Endothelial cell of umbilical vein (primary cell): ENCODE measurements at regions not wholly inside any gene's neighbourhood (a gene's known extent, or its start where the extent isn't known, plus 50 kb on each side); places are given as distances from the start of the nearest gene placed in this dataset.

Source experiments
- BruUV-seq: library from RNA; stranded (reverse); fragments of 400-500 nt; replicated peaks from 2 replicates; lab custom pipeline; 2021; lab: Mats Ljungman, UMichigan
- CTCF ChIA-PET: fragments of 300-600, 350-600 bp; sonication (Branson Sonifier 250); formaldehyde crosslinking; loops from one replicate; lab custom pipeline; 2021; ENCODE audit warnings: antibody characterized with exemption, inconsistent platforms; lab: Charles Lee
- POLR2A ChIA-PET: fragments of 300-600, 350-600 bp; sonication (Branson Sonifier 250); formaldehyde crosslinking; loops from one replicate; lab custom pipeline; 2021; ENCODE audit warnings: antibody characterized with exemption, inconsistent platforms; lab: Charles Lee
- DNase-seq: peaks from one replicate; pipeline ENCODE4 v3.0.0-alpha.2; 2011; ENCODE audit warnings: low read depth, low spot score
- FAIRE-seq: peaks from 2 replicates; lab custom pipeline; 2011; peaks lifted over from hg19 to GRCh38; lab: Jason Lieb, UNC
- H2AFZ ChIP-seq: 2 replicates; pipeline ENCODE4 v1.6.0; 2012; ENCODE audit warnings: low read depth, low read length, control low read depth, inconsistent platforms
- H3K27ac ChIP-seq: 2 replicates; pipeline ENCODE4 v1.5.1; 2011; ENCODE audit warnings: low read depth, mild to moderate bottlenecking, control low read depth, low read length, moderate library complexity; ENCODE audit not compliant: insufficient read depth
- H3K27me3 ChIP-seq, 2 experiments: 2 replicates each; pipeline versions ENCODE4 v1.6.0 to v1.6.1; 2011; ENCODE audit warnings: low read length in 2 of 2, mixed read lengths in 1 of 2; ENCODE audit not compliant: control insufficient read depth in 2 of 2, insufficient read depth in 2 of 2
- H3K36me3 ChIP-seq, 2 experiments: 2 replicates in 1 of 2; 3 replicates in 1 of 2; pipeline ENCODE4 v1.5.1; 2011; ENCODE audit warnings: low read length in 2 of 2, mild to moderate bottlenecking in 1 of 2, moderate library complexity in 1 of 2; ENCODE audit not compliant: control insufficient read depth in 2 of 2, insufficient read depth in 2 of 2; ENCODE audit errors: extremely low read depth in 1 of 2
- H3K4me1 ChIP-seq: 3 replicates; pipeline ENCODE4 v1.5.1; 2011; ENCODE audit warnings: mild to moderate bottlenecking, low read length; ENCODE audit not compliant: control insufficient read depth, insufficient read depth; ENCODE audit errors: extremely low read depth
- H3K4me2 ChIP-seq: 2 replicates; pipeline ENCODE4 v1.6.1; 2011; ENCODE audit warnings: low read length, control low read depth, mixed read lengths; ENCODE audit not compliant: insufficient read depth
- H3K4me3 ChIP-seq, 3 experiments: fragments of 200-600 bp in 1 of 3; sonication (generic), shearing (Covaris generic) in 1 of 3; replicated peaks in 1 of 3; 2 replicates each; pipeline ENCODE4 v1.5.1; 2011 to 2016; ENCODE audit warnings: control low read depth in 3 of 3, low read length in 3 of 3, mild to moderate bottlenecking in 2 of 3, inconsistent platforms in 1 of 3, low read depth in 1 of 3, moderate library complexity in 1 of 3; ENCODE audit not compliant: insufficient read depth in 1 of 3
- H3K79me2 ChIP-seq: 2 replicates; pipeline ENCODE4 v1.6.0; 2012; ENCODE audit warnings: low read length, inconsistent platforms; ENCODE audit not compliant: control insufficient read depth, insufficient read depth
- H3K9ac ChIP-seq: replicated peaks from 2 replicates; pipeline ENCODE3; 2011; ENCODE audit warnings: low read length, control low read depth; ENCODE audit not compliant: insufficient read depth; ENCODE audit errors: extremely low read depth
- H3K9me1 ChIP-seq: replicated peaks from 3 replicates; pipeline ENCODE4 v1.6.0; 2011; ENCODE audit warnings: mild to moderate bottlenecking, low read length; ENCODE audit not compliant: control insufficient read depth, insufficient read depth; ENCODE audit errors: extremely low read depth
- H3K9me3 ChIP-seq: replicated peaks from 2 replicates; pipeline ENCODE4 v1.5.1; 2012; ENCODE audit warnings: low read length, inconsistent platforms; ENCODE audit not compliant: control insufficient read depth, insufficient read depth
- H4K20me1 ChIP-seq: replicated peaks from 2 replicates; pipeline ENCODE3; 2011; ENCODE audit warnings: mild to moderate bottlenecking, low read length; ENCODE audit not compliant: control insufficient read depth, insufficient read depth; ENCODE audit errors: extremely low read depth
- CTCF ChIP-seq, 2 donors: IDR thresholded peaks; 1 replicate in 1 of 2; 2 replicates in 1 of 2; pipeline ENCODE4 v1.5.1; 2011; ENCODE audit warnings: low read length in 2 of 2, mild to moderate bottlenecking in 2 of 2, moderate library complexity in 2 of 2, control low read depth in 1 of 2, inconsistent platforms in 1 of 2, low read depth in 1 of 2; ENCODE audit not compliant: insufficient read depth in 1 of 2; ENCODE audit errors: extremely low read depth in 1 of 2
- EZH2 ChIP-seq: IDR thresholded peaks from 2 replicates; pipeline ENCODE4 v1.6.1; 2012; ENCODE audit warnings: borderline replicate concordance, low read depth, mild to moderate bottlenecking, moderate library complexity, low read length, inconsistent platforms; ENCODE audit not compliant: severe bottlenecking
- FOS ChIP-seq: IDR thresholded peaks from 2 replicates; pipeline ENCODE4 v1.6.1; 2011; ENCODE audit warnings: mild to moderate bottlenecking, low read length, moderate library complexity, borderline replicate concordance; ENCODE audit not compliant: insufficient read depth
- GATA2 ChIP-seq: IDR thresholded peaks from 2 replicates; pipeline ENCODE4 v1.7.0; 2011; ENCODE audit warnings: low read depth, mild to moderate bottlenecking, moderate library complexity, mixed read lengths, low read length; ENCODE audit not compliant: insufficient read length, insufficient read depth
- JUN ChIP-seq: IDR thresholded peaks from 2 replicates; pipeline ENCODE4 v1.6.1; 2011; ENCODE audit warnings: borderline replicate concordance, low read depth; ENCODE audit not compliant: insufficient read length, insufficient read depth
- MAX ChIP-seq: IDR thresholded peaks from 2 replicates; pipeline ENCODE4 v1.6.1; 2011; ENCODE audit not compliant: insufficient read depth, insufficient read length
- MYC ChIP-seq: IDR thresholded peaks from one replicate; pipeline ENCODE4 v1.6.1; 2011; ENCODE audit warnings: mild to moderate bottlenecking, low read depth, low read length
- POLR2A ChIP-seq: IDR thresholded peaks from 2 replicates; pipeline ENCODE4 v1.6.1; 2012; ENCODE audit warnings: low read depth, mild to moderate bottlenecking, control low read depth, low read length
- POLR2AphosphoS5 ChIP-seq: IDR thresholded peaks from 2 replicates; pipeline ENCODE4 v1.6.1; 2012; ENCODE audit warnings: low read depth, mild to moderate bottlenecking, control low read depth, low read length, moderate library complexity; ENCODE audit not compliant: insufficient read depth
- dilution Hi-C: fragments of 300-500 bp; cut with MboI; formaldehyde crosslinking; loops from one replicate; pipeline ENCODE4 v1.15.0; 2019; ENCODE audit warnings: low sequenced_read_pairs; ENCODE audit not compliant: extremely low pct_ligation_motif_present
- intact Hi-C: fragments of 100-400 bp; cut with micrococcal nuclease; formaldehyde crosslinking; loops from one replicate; pipeline ENCODE4 v1.10.0; 2022

- Histone ChIP-seq H3K27ac (no peak overlapping the region), H3K9me3 (no peaks in the 10 kb centered on the region), H3K4me3 (no peak overlapping the region), H4K20me1 (no peaks in the 10 kb centered on the region), H3K4me2 (no peak overlapping the region), H3K27me3 (no peaks in the 10 kb centered on the region), H3K9ac (no peak overlapping the region), H3K4me1 (no peaks in the 10 kb centered on the region), H3K36me3 (no peaks in the 10 kb centered on the region), H3K9me1 (no peaks in the 10 kb centered on the region), H2AFZ (no peak overlapping the region), H3K79me2 (no peaks in the 10 kb centered on the region)
- no peak for TF ChIP-seq FOS
- TF ChIP-seq MYC: no peak
- TF ChIP-seq JUN: no peak
- no peak for TF ChIP-seq MAX
- TF ChIP-seq CTCF (IDR thresholded peaks at IDR 0.05; ENCODE audit: extremely low read depth in 1 of 2, insufficient read depth in 1 of 2, low read depth in 1 of 2, low read length in 2 of 2): no peak
- no peak for TF ChIP-seq EZH2
- TF ChIP-seq GATA2: no peak
- no peak for TF ChIP-seq POLR2AphosphoS5
- TF ChIP-seq POLR2A: no peak
- no TSS peak for BruUV-seq
- no peak for FAIRE-seq
- CTCF ChIA-PET: no interaction called here
- dilution Hi-C loops: no loop called here
- no peak for DNase-seq
- POLR2A ChIA-PET: no interaction called here
- intact Hi-C loops: no loop called here
These were observed 592.2 kb downstream of the REEP3 start for GRCh38 chr10:64113375-64113774.
